ENCODE measurements at regions not wholly inside any gene's neighbourhood (a gene's known extent, or its start where the extent isn't known, plus 50 kb on each side); places are given as distances from the start of the nearest gene placed in this dataset.

- H3K56ac ChIP-seq (ENCODE audit: insufficient read length, low read depth, low read length), result no peak overlapping the region
- H3K9ac ChIP-seq (ENCODE audit: extremely low read depth, insufficient read length, low read length), result no peak overlapping the region
- Mint-ChIP-seq H3K4me1 (no peaks in the 10 kb centered on the region), H3K27ac (no peak overlapping the region), H3K36me3 (ENCODE audit: insufficient read depth in 1 of 3, low read depth in 3 of 3) (peaks cover 0 to 4% (median 4%) of the 10 kb centered on the region in 3 experiments; a peak in 4 of 7 replicates), H3K4me3 (no peak overlapping the region), H3K9me3 (peaks cover 12 to 14% of the 10 kb centered on the region in 2 experiments; a peak in 4 of 5 replicates), H3K27me3 (ENCODE audit: low read depth) (no peaks in the 10 kb centered on the region)
- no peak overlapping the region for H3T11ph ChIP-seq (ENCODE audit: low read length)
- no peak overlapping the region for H3K27ac ChIP-seq (ENCODE audit: insufficient read length, low read depth, low read length)
- no peak overlapping the region for H2BK120ac ChIP-seq (ENCODE audit: low read depth, low read length, poor library complexity, severe bottlenecking)
- no peak overlapping the region for H4K8ac ChIP-seq (replicated peaks; ENCODE audit: insufficient read length, low read depth, low read length)
- no peak overlapping the region for H2BK12ac ChIP-seq (ENCODE audit: insufficient read length, low read depth, low read length)
- H3K27me3 ChIP-seq (ENCODE audit: insufficient read depth, low read length), result no peaks in the 10 kb centered on the region
- H3K4me1 ChIP-seq (ENCODE audit: insufficient read depth, low read length), result no peaks in the 10 kb centered on the region
- no CpG with 5 or more reads among the region's 3 CpGs for WGBS (ENCODE audit: extremely low coverage, insufficient read length, low lambda C conversion rate)
- H3K9me3 ChIP-seq (ENCODE audit: control insufficient read depth, low read depth, low read length), result peaks cover 8% of the 10 kb centered on the region
- H4K20me1 ChIP-seq (ENCODE audit: control insufficient read depth, insufficient read depth, insufficient read length), result no peaks in the 10 kb centered on the region
- H3K23me2 ChIP-seq (ENCODE audit: insufficient read length, low read depth, low read length, poor library complexity, severe bottlenecking), result no peaks in the 10 kb centered on the region
- H3K4me2 ChIP-seq (ENCODE audit: insufficient read depth, insufficient read length, low read length), result no peak overlapping the region
- H2BK5ac ChIP-seq (ENCODE audit: insufficient read length, low read length), result no peak overlapping the region
- no peak for TF ChIP-seq CTCF (conservative IDR thresholded peaks at IDR 0.05)
- H3K23ac ChIP-seq (ENCODE audit: insufficient read length, low read depth, low read length), result no peak overlapping the region
- no peaks in the 10 kb centered on the region for H3K79me1 ChIP-seq (ENCODE audit: insufficient read depth, low read depth, low read length, poor library complexity, severe bottlenecking)
- H4K91ac ChIP-seq (ENCODE audit: insufficient read length, low read depth, low read length), result no peak overlapping the region
- no peak for DNase-seq
- no peak overlapping the region for H2BK15ac ChIP-seq (ENCODE audit: low read depth, low read length)
- H4K5ac ChIP-seq (ENCODE audit: insufficient read length, low read depth, low read length), result no peak overlapping the region
- H2BK20ac ChIP-seq (ENCODE audit: low read depth, low read length, poor library complexity, severe bottlenecking), result no peak overlapping the region
- no peak overlapping the region for H3K14ac ChIP-seq (ENCODE audit: insufficient read depth, low read length)
- H3K18ac ChIP-seq (ENCODE audit: insufficient read length, low read depth, low read length), result no peak overlapping the region
- H2AK5ac ChIP-seq (ENCODE audit: insufficient read length, low read length), result no peak overlapping the region
- no peak overlapping the region for H2AFZ ChIP-seq (ENCODE audit: low read length)
- H3K4ac ChIP-seq (ENCODE audit: low read depth, low read length), result no peak overlapping the region
- no peaks in the 10 kb centered on the region for H3K79me2 ChIP-seq (ENCODE audit: insufficient read depth, low read length)
Measured at GRCh38 chr11:97290464-97291041, 900.7 kb downstream of the JRKL start.
